ENCODE measurements at regions not wholly inside any gene's neighbourhood (a gene's known extent, or its start where the extent isn't known, plus 50 kb on each side); places are given as distances from the start of the nearest gene placed in this dataset.

- no TSS peak for BruUV-seq (replicated peaks)
- peaks cover 0 to 2% of the 10 kb centered on the region in 2 experiments for H3K27me3 ChIP-seq (ENCODE audit: control insufficient read depth in 2 of 2, insufficient read depth in 2 of 2, low read length in 2 of 2)
- H3K27ac ChIP-seq (ENCODE audit: insufficient read depth, low read depth, low read length): no peak overlapping the region
- no peak for TF ChIP-seq FOS (IDR thresholded peaks at IDR 0.05; ENCODE audit: borderline replicate concordance, insufficient read depth, low read length)
- peak; percentile 18 for TF ChIP-seq GATA2 (IDR thresholded peaks at IDR 0.05; ENCODE audit: insufficient read depth, insufficient read length, low read depth, low read length)
- ChIA-PET POLR2A (no interaction called here), CTCF (interaction anchor here (1.0 to 1.3 kb wide), 2 partner anchors 8 to 13 kb away, joined by 3 to 4 read pairs; no protein-coding TSS in a partner anchor)
- no peak overlapping the region for H3K9ac ChIP-seq (replicated peaks; ENCODE audit: extremely low read depth, insufficient read depth, low read length)
- no peaks in the 10 kb centered on the region for H3K79me2 ChIP-seq (ENCODE audit: control insufficient read depth, insufficient read depth, low read length)
- H3K36me3 ChIP-seq (ENCODE audit: control insufficient read depth in 2 of 2, extremely low read depth in 1 of 2, insufficient read depth in 2 of 2, low read length in 2 of 2): no peaks in the 10 kb centered on the region
- H3K9me1 ChIP-seq (replicated peaks; ENCODE audit: control insufficient read depth, extremely low read depth, insufficient read depth, low read length): peaks cover 2% of the 10 kb centered on the region
- FAIRE-seq (no peak), DNase-seq (ENCODE audit: low read depth, low spot score) (peak; percentile 1)
- no peak overlapping the region for H3K4me3 ChIP-seq (replicated peaks in 1 of 3; ENCODE audit: insufficient read depth in 1 of 3, low read depth in 1 of 3, low read length in 3 of 3)
- H3K4me1 ChIP-seq (ENCODE audit: control insufficient read depth, extremely low read depth, insufficient read depth, low read length): no peaks in the 10 kb centered on the region
- dilution Hi-C loops (cut with MboI; ENCODE audit: extremely low pct_ligation_motif_present, low sequenced_read_pairs): no loop called here
- H4K20me1 ChIP-seq (replicated peaks; ENCODE audit: control insufficient read depth, extremely low read depth, insufficient read depth, low read length): no peaks in the 10 kb centered on the region
- no peak overlapping the region for H3K4me2 ChIP-seq (ENCODE audit: insufficient read depth, low read length)
- intact Hi-C loops (cut with micrococcal nuclease): no loop called here
- no peaks in the 10 kb centered on the region for H3K9me3 ChIP-seq (replicated peaks; ENCODE audit: control insufficient read depth, insufficient read depth, low read length)
- H2AFZ ChIP-seq (ENCODE audit: low read depth, low read length): no peak overlapping the region
Observed at GRCh38 chr13:31485183-31485582, 254.1 kb upstream of the RXFP2 start.

GRCh38 chr13:31485651-31486051 lies 253.7 kb upstream of the RXFP2 start:
- TF ChIP-seq EZH2 (IDR thresholded peaks at IDR 0.05; ENCODE audit: borderline replicate concordance, low read depth, low read length, severe bottlenecking): no peak
- TF ChIP-seq MYC (IDR thresholded peaks at IDR 0.05; ENCODE audit: low read depth, low read length): no peak
- no peak for TF ChIP-seq POLR2A (IDR thresholded peaks at IDR 0.05; ENCODE audit: low read depth, low read length)
- no peak for TF ChIP-seq MAX (IDR thresholded peaks at IDR 0.05; ENCODE audit: insufficient read depth, insufficient read length)
- no peak for TF ChIP-seq POLR2AphosphoS5 (IDR thresholded peaks at IDR 0.05; ENCODE audit: insufficient read depth, low read depth, low read length)
- TF ChIP-seq JUN (IDR thresholded peaks at IDR 0.05; ENCODE audit: borderline replicate concordance, insufficient read depth, insufficient read length, low read depth): no peak
- H3K36me3 ChIP-seq (ENCODE audit: control insufficient read depth in 2 of 2, extremely low read depth in 1 of 2, insufficient read depth in 2 of 2, low read length in 2 of 2): no peaks in the 10 kb centered on the region
- intact Hi-C loops (cut with micrococcal nuclease): no loop called here
- H3K4me3 ChIP-seq (replicated peaks in 1 of 3; ENCODE audit: insufficient read depth in 1 of 3, low read depth in 1 of 3, low read length in 3 of 3): no peak overlapping the region
- H3K9ac ChIP-seq (replicated peaks; ENCODE audit: extremely low read depth, insufficient read depth, low read length): no peak overlapping the region
- H3K27me3 ChIP-seq (ENCODE audit: control insufficient read depth in 2 of 2, insufficient read depth in 2 of 2, low read length in 2 of 2): peaks cover 0 to 2% of the 10 kb centered on the region in 2 experiments
- ChIA-PET POLR2A (no interaction called here), CTCF (interaction anchor here (1.0 to 1.3 kb wide), 2 partner anchors 9 to 14 kb away, joined by 3 to 4 read pairs; no protein-coding TSS in a partner anchor)
- no peaks in the 10 kb centered on the region for H3K4me1 ChIP-seq (ENCODE audit: control insufficient read depth, extremely low read depth, insufficient read depth, low read length)
- H3K79me2 ChIP-seq (ENCODE audit: control insufficient read depth, insufficient read depth, low read length): no peaks in the 10 kb centered on the region
- peaks cover 2% of the 10 kb centered on the region for H3K9me1 ChIP-seq (replicated peaks; ENCODE audit: control insufficient read depth, extremely low read depth, insufficient read depth, low read length)
- FAIRE-seq (no peak), DNase-seq (ENCODE audit: low read depth, low spot score) (peak; percentile 2)
- no peaks in the 10 kb centered on the region for H4K20me1 ChIP-seq (replicated peaks; ENCODE audit: control insufficient read depth, extremely low read depth, insufficient read depth, low read length)
- no peak overlapping the region for H3K27ac ChIP-seq (ENCODE audit: insufficient read depth, low read depth, low read length)
- H3K9me3 ChIP-seq (replicated peaks; ENCODE audit: control insufficient read depth, insufficient read depth, low read length): no peaks in the 10 kb centered on the region
- BruUV-seq (replicated peaks): no TSS peak
- H3K4me2 ChIP-seq (ENCODE audit: insufficient read depth, low read length): no peak overlapping the region
- no peak overlapping the region for H2AFZ ChIP-seq (ENCODE audit: low read depth, low read length)
- dilution Hi-C loops (cut with MboI; ENCODE audit: extremely low pct_ligation_motif_present, low sequenced_read_pairs): no loop called here

Measured in endothelial cell of umbilical vein (primary cell).